ENCODE measurements at regions not wholly inside any gene's neighbourhood (a gene's known extent, or its start where the extent isn't known, plus 50 kb on each side); places are given as distances from the start of the nearest gene placed in this dataset.
"Not testable (repeated sequence)": the region's sequence is repeated elsewhere in the genome, so short reads cannot be mapped to it uniquely, and the experiment has no call there.

- no peak for TF ChIP-seq CTCF (conservative IDR thresholded peaks at IDR 0.05; ENCODE audit: control insufficient read depth, insufficient read depth, low read depth, low read length)
- DNase-seq (ENCODE audit: low read depth), result no peak
- no peak overlapping the region for H3K4me3 ChIP-seq (ENCODE audit: control insufficient read depth, low read depth, low read length)
Observed at GRCh38 chr10:55801353-55801661, 559.8 kb downstream of the ZWINT start.

- no peak for TF ChIP-seq CTCF (conservative IDR thresholded peaks at IDR 0.05; ENCODE audit: control insufficient read depth, insufficient read depth, low read depth, low read length)
Observed at GRCh38 chr10:55800602-55801352, 560.3 kb downstream of the ZWINT start.

GRCh38 chr10:55793024-55793423 lies 568.0 kb downstream of the ZWINT start:
- TF ChIP-seq CTCF (conservative IDR thresholded peaks at IDR 0.05; ENCODE audit: control insufficient read depth, insufficient read depth, low read depth, low read length), result no peak
- no peak overlapping the region for H3K4me3 ChIP-seq (ENCODE audit: control insufficient read depth, low read depth, low read length)
- DNase-seq (ENCODE audit: low read depth), result no peak

More at GRCh38 chr10:55800602-55801352, 560.3 kb downstream of the ZWINT start:
- no peak overlapping the region for H3K4me3 ChIP-seq (ENCODE audit: control insufficient read depth, low read depth, low read length)
- no peak for DNase-seq (ENCODE audit: low read depth)

- DNase-seq (ENCODE audit: low read depth); H3K4me3 ChIP-seq (ENCODE audit: control insufficient read depth, low read depth, low read length): not testable (repeated sequence)
Observed at GRCh38 chr10:55790276-55790675, 570.8 kb downstream of the ZWINT start.

- no peak for TF ChIP-seq CTCF (conservative IDR thresholded peaks at IDR 0.05; ENCODE audit: control insufficient read depth, insufficient read depth, low read depth, low read length)
- no peak overlapping the region for H3K4me3 ChIP-seq (ENCODE audit: control insufficient read depth, low read depth, low read length)
- no peak for DNase-seq (ENCODE audit: low read depth)
Observed at GRCh38 chr10:55786461-55787050, 574.5 kb downstream of the ZWINT start.

- DNase-seq (ENCODE audit: low read depth), result no peak
- H3K4me3 ChIP-seq (ENCODE audit: control insufficient read depth, low read depth, low read length), result no peak overlapping the region
- no peak for TF ChIP-seq CTCF (conservative IDR thresholded peaks at IDR 0.05; ENCODE audit: control insufficient read depth, insufficient read depth, low read depth, low read length)
Observed at GRCh38 chr10:55782181-55782580, 578.9 kb downstream of the ZWINT start.

GRCh38 chr10:55766212-55766611 lies 594.8 kb downstream of the ZWINT start:
- H3K4me3 ChIP-seq (ENCODE audit: control insufficient read depth, low read depth, low read length), result no peak overlapping the region
- DNase-seq (ENCODE audit: low read depth), result no peak
- no peak for TF ChIP-seq CTCF (conservative IDR thresholded peaks at IDR 0.05; ENCODE audit: control insufficient read depth, insufficient read depth, low read depth, low read length)

Measured in fibroblast of mammary gland (primary cell).